ENCODE measurements at regions not wholly inside any gene's neighbourhood (a gene's known extent, or its start where the extent isn't known, plus 50 kb on each side); places are given as distances from the start of the nearest gene placed in this dataset.

- H3K4me3 ChIP-seq (ENCODE audit: insufficient read depth, low read depth, low read length, poor library complexity, severe bottlenecking) = no peak overlapping the region
- H3K36me3 ChIP-seq (ENCODE audit: control insufficient read depth, insufficient read depth, low read length) = no peaks in the 10 kb centered on the region
- no peak for DNase-seq
- H3K9me3 ChIP-seq (ENCODE audit: control insufficient read depth, low read length) = no peaks in the 10 kb centered on the region
- H3K27ac ChIP-seq (ENCODE audit: insufficient read depth, low read length, poor library complexity, severe bottlenecking) = no peak overlapping the region
- H3K4me1 ChIP-seq (ENCODE audit: control insufficient read depth, insufficient read depth, low read length, poor library complexity, severe bottlenecking) = no peaks in the 10 kb centered on the region
- H3K27me3 ChIP-seq (replicated peaks; ENCODE audit: control insufficient read depth, insufficient read depth, low read length, poor library complexity, severe bottlenecking) = no peaks in the 10 kb centered on the region
Measured at GRCh38 chr16:66136841-66137240, 229.7 kb upstream of the CDH5 start.

- Histone ChIP-seq H3K4me3 (ENCODE audit: insufficient read depth, low read depth, low read length, poor library complexity, severe bottlenecking) (no peak overlapping the region), H3K27ac (ENCODE audit: insufficient read depth, low read length, poor library complexity, severe bottlenecking) (no peak overlapping the region), H3K36me3 (ENCODE audit: control insufficient read depth, insufficient read depth, low read length) (no peaks in the 10 kb centered on the region), H3K4me1 (ENCODE audit: control insufficient read depth, insufficient read depth, low read length, poor library complexity, severe bottlenecking) (no peaks in the 10 kb centered on the region), H3K27me3 (replicated peaks; ENCODE audit: control insufficient read depth, insufficient read depth, low read length, poor library complexity, severe bottlenecking) (no peaks in the 10 kb centered on the region), H3K9me3 (ENCODE audit: control insufficient read depth, low read length) (no peaks in the 10 kb centered on the region)
- no peak for DNase-seq
Measured at GRCh38 chr16:66135838-66136237, 230.7 kb upstream of the CDH5 start.

DNA sequence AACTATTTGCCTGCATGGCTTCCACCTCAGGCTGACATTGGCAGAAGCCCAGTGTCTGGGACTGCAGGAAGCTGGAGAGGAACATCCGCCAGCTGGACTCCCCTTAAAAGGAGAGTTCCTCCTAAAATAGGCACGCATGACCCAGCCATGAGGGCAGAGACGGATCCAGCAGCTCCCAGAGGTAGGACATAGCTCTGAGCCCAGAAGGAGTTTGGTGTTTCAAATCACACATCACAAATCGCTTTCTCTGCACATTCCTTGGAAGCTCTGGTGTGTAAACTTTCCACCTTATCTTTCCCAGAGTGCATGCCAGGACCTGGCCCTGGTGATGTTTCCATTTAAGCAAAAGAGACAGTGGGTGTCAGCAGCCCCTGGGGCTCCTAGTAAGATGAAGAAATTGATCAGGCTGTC is 231.1 kb upstream of the CDH5 start:
- no peaks in the 10 kb centered on the region for H3K27me3 ChIP-seq (replicated peaks; ENCODE audit: control insufficient read depth, insufficient read depth, low read length, poor library complexity, severe bottlenecking)

DNA sequence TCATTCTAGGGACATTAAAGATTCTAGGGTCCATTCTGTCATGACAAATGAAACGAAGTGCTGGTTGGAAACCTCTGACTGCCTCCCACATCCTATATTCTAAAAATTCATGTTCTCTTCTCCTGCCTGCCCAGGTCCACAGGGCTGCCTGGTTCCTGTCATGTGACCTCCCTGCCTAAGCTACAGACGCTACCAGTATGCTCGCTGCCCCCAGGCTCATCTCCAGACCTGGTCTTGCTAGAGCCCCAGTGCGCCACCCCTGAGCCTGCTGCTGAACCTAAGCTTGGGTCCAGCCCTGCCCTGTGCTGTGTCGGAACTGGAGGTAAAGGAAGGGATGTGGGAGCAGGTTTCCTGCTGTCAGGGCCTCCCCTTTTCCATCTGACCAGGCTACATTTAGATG is 231.6 kb upstream of the CDH5 start:
- no peak overlapping the region for H3K27ac ChIP-seq (ENCODE audit: insufficient read depth, low read length, poor library complexity, severe bottlenecking)
- no peaks in the 10 kb centered on the region for H3K4me1 ChIP-seq (ENCODE audit: control insufficient read depth, insufficient read depth, low read length, poor library complexity, severe bottlenecking)
- DNase-seq = no peak
- H3K9me3 ChIP-seq (ENCODE audit: control insufficient read depth, low read length) = no peaks in the 10 kb centered on the region
- no peak overlapping the region for H3K4me3 ChIP-seq (ENCODE audit: insufficient read depth, low read depth, low read length, poor library complexity, severe bottlenecking)
- no peaks in the 10 kb centered on the region for H3K27me3 ChIP-seq (replicated peaks; ENCODE audit: control insufficient read depth, insufficient read depth, low read length, poor library complexity, severe bottlenecking)
- no peaks in the 10 kb centered on the region for H3K36me3 ChIP-seq (ENCODE audit: control insufficient read depth, insufficient read depth, low read length)

More for the DNA sequence above, 231.1 kb upstream of the CDH5 start:
- H3K36me3 ChIP-seq (ENCODE audit: control insufficient read depth, insufficient read depth, low read length) = no peaks in the 10 kb centered on the region
- no peaks in the 10 kb centered on the region for H3K9me3 ChIP-seq (ENCODE audit: control insufficient read depth, low read length)
- no peak overlapping the region for H3K4me3 ChIP-seq (ENCODE audit: insufficient read depth, low read depth, low read length, poor library complexity, severe bottlenecking)
- H3K27ac ChIP-seq (ENCODE audit: insufficient read depth, low read length, poor library complexity, severe bottlenecking) = no peak overlapping the region
- no peak for DNase-seq
- H3K4me1 ChIP-seq (ENCODE audit: control insufficient read depth, insufficient read depth, low read length, poor library complexity, severe bottlenecking) = no peaks in the 10 kb centered on the region

DNA sequence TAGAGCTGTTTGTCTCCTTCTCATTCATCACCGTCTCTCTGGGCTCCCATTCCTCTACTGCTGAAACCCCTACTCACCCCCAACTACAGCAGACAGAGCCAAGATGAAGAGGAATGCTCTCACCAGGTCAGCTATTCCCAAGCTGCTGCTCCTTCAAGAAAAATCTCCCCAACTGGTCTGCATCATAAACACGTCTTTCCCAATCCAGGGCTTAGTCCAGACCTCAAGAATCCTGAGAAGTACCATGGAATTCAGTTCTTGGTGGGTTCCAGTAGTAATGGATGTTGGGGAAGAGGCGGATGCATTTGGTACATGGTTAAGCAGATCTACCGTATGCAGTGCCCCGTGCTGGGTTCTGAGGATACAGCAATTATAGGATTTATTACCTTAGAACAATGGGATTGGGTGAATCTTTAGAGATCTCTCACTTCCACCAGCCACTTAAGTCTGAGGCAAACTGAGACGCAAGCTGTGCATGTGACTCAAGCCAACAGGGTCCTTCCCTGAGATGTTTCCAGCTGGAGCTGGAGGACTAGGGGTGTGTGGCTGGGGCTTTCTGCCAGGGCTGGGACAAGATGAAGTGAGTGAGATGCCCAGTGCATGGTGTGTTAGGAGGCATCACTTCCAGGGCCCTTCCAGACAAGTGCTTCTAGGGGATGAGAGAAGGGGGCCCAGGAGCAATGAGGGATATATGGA is 232.7 kb upstream of the CDH5 start:
- no peaks in the 10 kb centered on the region for H3K36me3 ChIP-seq (ENCODE audit: control insufficient read depth, insufficient read depth, low read length)
- H3K27ac ChIP-seq (ENCODE audit: insufficient read depth, low read length, poor library complexity, severe bottlenecking) = no peak overlapping the region
- no peaks in the 10 kb centered on the region for H3K27me3 ChIP-seq (replicated peaks; ENCODE audit: control insufficient read depth, insufficient read depth, low read length, poor library complexity, severe bottlenecking)
- DNase-seq = no peak
- no peak overlapping the region for H3K4me3 ChIP-seq (ENCODE audit: insufficient read depth, low read depth, low read length, poor library complexity, severe bottlenecking)
- no peaks in the 10 kb centered on the region for H3K9me3 ChIP-seq (ENCODE audit: control insufficient read depth, low read length)
- H3K4me1 ChIP-seq (ENCODE audit: control insufficient read depth, insufficient read depth, low read length, poor library complexity, severe bottlenecking) = no peaks in the 10 kb centered on the region

DNA sequence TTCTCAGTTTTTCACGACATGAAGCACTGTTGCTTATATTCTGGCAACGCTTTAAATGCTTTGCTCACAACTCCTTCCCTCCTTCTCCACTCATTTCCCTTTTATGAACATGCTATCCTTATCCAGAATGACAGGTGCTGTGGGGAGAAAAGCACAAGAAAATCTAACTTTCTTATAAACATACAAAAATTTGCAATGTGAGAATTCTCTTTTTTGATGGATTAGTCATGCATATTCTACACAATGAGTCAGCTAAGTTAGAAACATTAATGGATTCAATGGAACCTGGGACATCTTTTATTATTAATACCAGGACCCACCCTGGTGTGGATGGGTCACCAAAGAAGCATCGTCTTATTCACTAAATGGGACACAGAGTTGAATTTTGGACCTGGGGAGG is 234.6 kb upstream of the CDH5 start:
- H3K36me3 ChIP-seq (ENCODE audit: control insufficient read depth, insufficient read depth, low read length) = no peaks in the 10 kb centered on the region
- H3K27ac ChIP-seq (ENCODE audit: insufficient read depth, low read length, poor library complexity, severe bottlenecking) = no peak overlapping the region
- peaks cover 5% of the 10 kb centered on the region for H3K27me3 ChIP-seq (replicated peaks; ENCODE audit: control insufficient read depth, insufficient read depth, low read length, poor library complexity, severe bottlenecking)
- DNase-seq = no peak
- no peak overlapping the region for H3K4me3 ChIP-seq (ENCODE audit: insufficient read depth, low read depth, low read length, poor library complexity, severe bottlenecking)
- no peaks in the 10 kb centered on the region for H3K4me1 ChIP-seq (ENCODE audit: control insufficient read depth, insufficient read depth, low read length, poor library complexity, severe bottlenecking)
- H3K9me3 ChIP-seq (ENCODE audit: control insufficient read depth, low read length) = no peaks in the 10 kb centered on the region

GRCh38 chr16:66131156-66131807 is 235.2 kb upstream of the CDH5 start:
- no peak overlapping the region for H3K27ac ChIP-seq (ENCODE audit: insufficient read depth, low read length, poor library complexity, severe bottlenecking)
- no peaks in the 10 kb centered on the region for H3K9me3 ChIP-seq (ENCODE audit: control insufficient read depth, low read length)
- peaks cover 5% of the 10 kb centered on the region for H3K27me3 ChIP-seq (replicated peaks; ENCODE audit: control insufficient read depth, insufficient read depth, low read length, poor library complexity, severe bottlenecking)
- no peak for DNase-seq
- no peaks in the 10 kb centered on the region for H3K36me3 ChIP-seq (ENCODE audit: control insufficient read depth, insufficient read depth, low read length)
- H3K4me3 ChIP-seq (ENCODE audit: insufficient read depth, low read depth, low read length, poor library complexity, severe bottlenecking) = no peak overlapping the region
- no peaks in the 10 kb centered on the region for H3K4me1 ChIP-seq (ENCODE audit: control insufficient read depth, insufficient read depth, low read length, poor library complexity, severe bottlenecking)

GRCh38 chr16:66130296-66130905 is 236.1 kb upstream of the CDH5 start:
- DNase-seq = no peak
- Histone ChIP-seq H3K4me1 (ENCODE audit: control insufficient read depth, insufficient read depth, low read length, poor library complexity, severe bottlenecking) (no peaks in the 10 kb centered on the region), H3K9me3 (ENCODE audit: control insufficient read depth, low read length) (no peaks in the 10 kb centered on the region), H3K4me3 (ENCODE audit: insufficient read depth, low read depth, low read length, poor library complexity, severe bottlenecking) (no peak overlapping the region), H3K36me3 (ENCODE audit: control insufficient read depth, insufficient read depth, low read length) (no peaks in the 10 kb centered on the region), H3K27me3 (replicated peaks; ENCODE audit: control insufficient read depth, insufficient read depth, low read length, poor library complexity, severe bottlenecking) (peaks cover 5% of the 10 kb centered on the region), H3K27ac (ENCODE audit: insufficient read depth, low read length, poor library complexity, severe bottlenecking) (no peak overlapping the region)

- Histone ChIP-seq H3K36me3 (ENCODE audit: control insufficient read depth, insufficient read depth, low read length) (no peaks in the 10 kb centered on the region), H3K4me3 (ENCODE audit: insufficient read depth, low read depth, low read length, poor library complexity, severe bottlenecking) (no peak overlapping the region), H3K27me3 (replicated peaks; ENCODE audit: control insufficient read depth, insufficient read depth, low read length, poor library complexity, severe bottlenecking) (peaks cover 5% of the 10 kb centered on the region), H3K4me1 (ENCODE audit: control insufficient read depth, insufficient read depth, low read length, poor library complexity, severe bottlenecking) (no peaks in the 10 kb centered on the region), H3K9me3 (ENCODE audit: control insufficient read depth, low read length) (no peaks in the 10 kb centered on the region), H3K27ac (ENCODE audit: insufficient read depth, low read length, poor library complexity, severe bottlenecking) (no peak overlapping the region)
- no peak for DNase-seq
Measured at GRCh38 chr16:66129196-66129595, 237.3 kb upstream of the CDH5 start.

DNA sequence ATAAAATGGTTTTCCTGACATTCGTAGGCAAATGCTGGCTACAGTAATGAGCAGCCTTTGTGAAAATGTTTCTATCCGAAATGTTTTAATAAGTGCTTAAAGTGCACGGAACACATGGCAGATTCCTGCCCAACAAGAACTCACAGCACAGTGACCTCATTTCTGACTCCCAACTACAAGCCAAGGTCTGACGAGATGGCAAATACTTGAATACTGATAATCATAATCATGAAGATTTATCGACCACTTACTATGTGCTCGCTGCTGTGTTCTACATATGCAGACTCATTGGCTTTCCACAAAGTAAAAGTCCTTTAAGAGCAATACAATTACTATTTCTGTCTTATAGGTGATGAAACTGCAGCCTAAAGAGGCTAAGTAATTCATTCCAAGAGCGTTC is 238.1 kb upstream of the CDH5 start:
- Histone ChIP-seq H3K27me3 (replicated peaks; ENCODE audit: control insufficient read depth, insufficient read depth, low read length, poor library complexity, severe bottlenecking) (peaks cover 5% of the 10 kb centered on the region), H3K9me3 (ENCODE audit: control insufficient read depth, low read length) (no peaks in the 10 kb centered on the region), H3K4me3 (ENCODE audit: insufficient read depth, low read depth, low read length, poor library complexity, severe bottlenecking) (no peak overlapping the region), H3K27ac (ENCODE audit: insufficient read depth, low read length, poor library complexity, severe bottlenecking) (no peak overlapping the region), H3K36me3 (ENCODE audit: control insufficient read depth, insufficient read depth, low read length) (no peaks in the 10 kb centered on the region), H3K4me1 (ENCODE audit: control insufficient read depth, insufficient read depth, low read length, poor library complexity, severe bottlenecking) (no peaks in the 10 kb centered on the region)
- no peak for DNase-seq
